HCT116 (cell line): ENCODE measurements at regions not wholly inside any gene's neighbourhood (a gene's known extent, or its start where the extent isn't known, plus 50 kb on each side); places are given as distances from the start of the nearest gene placed in this dataset.
"Not testable (repeated sequence)": the region's sequence is repeated elsewhere in the genome, so short reads cannot be mapped to it uniquely, and the experiment has no call there.

ENCODE experiments used
- EGR1 ChIP-seq: IDR thresholded peaks from 2 replicates; pipeline ENCODE4 v1.6.1; 2012; ENCODE audit warnings: low read depth
- EZH2 ChIP-seq: fragments of 200-600 bp; sonication (generic); IDR thresholded peaks from 2 replicates; pipeline ENCODE4 v1.6.1; 2017; ENCODE audit warnings: antibody characterized with exemption, mixed run types
- POLR2A ChIP-seq: IDR thresholded peaks from 2 replicates; pipeline ENCODE4 v1.7.0; 2011; ENCODE audit warnings: borderline replicate concordance; ENCODE audit not compliant: insufficient read depth, insufficient read length; ENCODE audit errors: extremely low read depth
- POLR2AphosphoS5 ChIP-seq: IDR thresholded peaks from 2 replicates; pipeline ENCODE4 v1.6.1; 2011; ENCODE audit warnings: mild to moderate bottlenecking, low read depth, low read length, moderate library complexity
- REST ChIP-seq: IDR thresholded peaks from 2 replicates; pipeline ENCODE4 v1.6.1; 2012; ENCODE audit warnings: low read depth
- SIN3A ChIP-seq: IDR thresholded peaks from 2 replicates; pipeline ENCODE4 v1.6.1; 2012; ENCODE audit warnings: low read depth
- TF ChIP-seq, protein P1 (sequence below), 3 experiments: fragments of 200-600 bp in 1 of 3; sonication (generic) in 1 of 3; IDR thresholded peaks in 2 of 3; conservative IDR thresholded peaks in 1 of 3; 2 replicates each; pipeline ENCODE4 v1.5.1; 2012 to 2017; ENCODE audit warnings: low read depth in 2 of 3, low read length in 2 of 3, antibody characterized with exemption in 1 of 3, borderline replicate concordance in 1 of 3, control low read depth in 1 of 3, mild to moderate bottlenecking in 1 of 3, mixed read lengths in 1 of 3, mixed run types in 1 of 3, moderate library complexity in 1 of 3; ENCODE audit not compliant: insufficient read depth in 1 of 3

GRCh38 chr5:86566030-86566429 is 51.7 kb upstream of the COX7C start:
- TF ChIP-seq, protein P1, sequence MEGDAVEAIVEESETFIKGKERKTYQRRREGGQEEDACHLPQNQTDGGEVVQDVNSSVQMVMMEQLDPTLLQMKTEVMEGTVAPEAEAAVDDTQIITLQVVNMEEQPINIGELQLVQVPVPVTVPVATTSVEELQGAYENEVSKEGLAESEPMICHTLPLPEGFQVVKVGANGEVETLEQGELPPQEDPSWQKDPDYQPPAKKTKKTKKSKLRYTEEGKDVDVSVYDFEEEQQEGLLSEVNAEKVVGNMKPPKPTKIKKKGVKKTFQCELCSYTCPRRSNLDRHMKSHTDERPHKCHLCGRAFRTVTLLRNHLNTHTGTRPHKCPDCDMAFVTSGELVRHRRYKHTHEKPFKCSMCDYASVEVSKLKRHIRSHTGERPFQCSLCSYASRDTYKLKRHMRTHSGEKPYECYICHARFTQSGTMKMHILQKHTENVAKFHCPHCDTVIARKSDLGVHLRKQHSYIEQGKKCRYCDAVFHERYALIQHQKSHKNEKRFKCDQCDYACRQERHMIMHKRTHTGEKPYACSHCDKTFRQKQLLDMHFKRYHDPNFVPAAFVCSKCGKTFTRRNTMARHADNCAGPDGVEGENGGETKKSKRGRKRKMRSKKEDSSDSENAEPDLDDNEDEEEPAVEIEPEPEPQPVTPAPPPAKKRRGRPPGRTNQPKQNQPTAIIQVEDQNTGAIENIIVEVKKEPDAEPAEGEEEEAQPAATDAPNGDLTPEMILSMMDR (IDR thresholded peaks at IDR 0.05 in 2 of 3, conservative IDR thresholded peaks at IDR 0.05 in 1 of 3; ENCODE audit: borderline replicate concordance in 1 of 3, insufficient read depth in 1 of 3, low read depth in 2 of 3, low read length in 2 of 3): peak; percentile 8 to 34 (median 23); a peak in 2 of 6 replicates
- TF ChIP-seq REST, EZH2, EGR1, SIN3A, POLR2A, POLR2AphosphoS5: not testable (repeated sequence)
